DOHH2 (cell line): ENCODE measurements at regions not wholly inside any gene's neighbourhood (a gene's known extent, or its start where the extent isn't known, plus 50 kb on each side); places are given as distances from the start of the nearest gene placed in this dataset.
"Not testable (repeated sequence)": the region's sequence is repeated elsewhere in the genome, so short reads cannot be mapped to it uniquely, and the experiment has no call there.

ENCODE experiments used
- H3F3A ChIP-seq: fragments of 200-600 bp; sonication (generic), shearing (Covaris generic); 2 replicates; pipeline ENCODE4 v1.6.0; 2016; ENCODE audit warnings: antibody characterized with exemption, mild to moderate bottlenecking; ENCODE audit not compliant: control insufficient read depth, insufficient read depth
- H3K27ac ChIP-seq: fragments of 200-600 bp; sonication (generic); 2 replicates; pipeline ENCODE4 v1.5.1; 2014; ENCODE audit warnings: low read depth, mild to moderate bottlenecking, low read length, moderate library complexity
- H3K27me3 ChIP-seq: fragments of 200-600 bp; sonication (generic); 2 replicates; pipeline ENCODE4 v1.6.1; 2014; ENCODE audit warnings: mild to moderate bottlenecking, low read length, mixed read lengths; ENCODE audit not compliant: control insufficient read depth
- H3K36me3 ChIP-seq: fragments of 200-600 bp; sonication (generic); 2 replicates; pipeline ENCODE4 v1.6.1; 2014; ENCODE audit warnings: mild to moderate bottlenecking, low read length, moderate library complexity, mixed read lengths; ENCODE audit not compliant: control insufficient read depth
- H3K4me1 ChIP-seq: fragments of 200-600 bp; sonication (generic); 2 replicates; pipeline ENCODE4 v1.6.1; 2014; ENCODE audit warnings: mild to moderate bottlenecking, low read length, mixed read lengths; ENCODE audit not compliant: control insufficient read depth
- H3K4me2 ChIP-seq: fragments of 200-600 bp; sonication (generic); 2 replicates; pipeline ENCODE4 v1.6.0; 2014; ENCODE audit warnings: mild to moderate bottlenecking, low read length, moderate library complexity
- H3K4me3 ChIP-seq: fragments of 200-600 bp; sonication (generic); 2 replicates; pipeline ENCODE4 v1.5.1; 2014; ENCODE audit warnings: mild to moderate bottlenecking, low read length, mixed read lengths
- H3K79me2 ChIP-seq: fragments of 200-600 bp; sonication (generic); 2 replicates; pipeline ENCODE4 v1.6.1; 2014; ENCODE audit warnings: mild to moderate bottlenecking, low read length, mixed read lengths; ENCODE audit not compliant: control insufficient read depth
- H3K9me2 ChIP-seq: fragments of 200-600 bp; sonication (generic); replicated peaks from 2 replicates; pipeline ENCODE4 v1.6.1; 2014; ENCODE audit warnings: mild to moderate bottlenecking, low read length, mixed read lengths; ENCODE audit not compliant: control insufficient read depth
- H3K9me3 ChIP-seq: fragments of 200-600 bp; sonication (generic); 2 replicates; pipeline ENCODE4 v1.6.1; 2014; ENCODE audit warnings: antibody characterized with exemption, low read length, mixed read lengths; ENCODE audit not compliant: control insufficient read depth, insufficient read depth
- H4K20me1 ChIP-seq: fragments of 200-600 bp; sonication (generic); 2 replicates; pipeline ENCODE4 v1.6.0; 2014; ENCODE audit warnings: low read depth, mild to moderate bottlenecking, antibody characterized with exemption, low read length, moderate library complexity; ENCODE audit not compliant: control insufficient read depth, insufficient read depth
- CTCF ChIP-seq: fragments of 200-600 bp; sonication (generic); IDR thresholded peaks from one replicate; pipeline ENCODE4 v1.5.1; 2014; ENCODE audit warnings: antibody characterized with exemption, mild to moderate bottlenecking, low read depth, low read length; ENCODE audit not compliant: poor library complexity, severe bottlenecking
- EZH2phosphoT487 ChIP-seq: fragments of 200-600 bp; sonication (generic); IDR thresholded peaks from 2 replicates; pipeline ENCODE4 v1.6.1; 2017; ENCODE audit warnings: borderline replicate concordance, mild to moderate bottlenecking, antibody characterized with exemption, low read length, moderate library complexity, mixed read lengths

- Histone ChIP-seq H3K4me2 (no peak overlapping the region), H3K4me1 (no peaks in the 10 kb centered on the region), H3K27ac (no peak overlapping the region), H3F3A (no peaks in the 10 kb centered on the region), H3K79me2 (no peaks in the 10 kb centered on the region), H3K9me3 (no peaks in the 10 kb centered on the region), H4K20me1 (no peaks in the 10 kb centered on the region), H3K36me3 (no peaks in the 10 kb centered on the region), H3K27me3 (no peaks in the 10 kb centered on the region), H3K9me2 (no peaks in the 10 kb centered on the region), H3K4me3 (no peak overlapping the region)
- TF ChIP-seq CTCF (no peak), EZH2phosphoT487 (no peak)
Observed at GRCh38 chr4:187500796-187501195, 494.8 kb upstream of the ZFP42 start.

GRCh38 chr4:187501731-187502130 is 493.8 kb upstream of the ZFP42 start:
- TF ChIP-seq EZH2phosphoT487 (no peak), CTCF (no peak)
- Histone ChIP-seq H3K36me3 (no peaks in the 10 kb centered on the region), H4K20me1 (no peaks in the 10 kb centered on the region), H3K4me2 (no peak overlapping the region), H3K27ac (no peak overlapping the region), H3K9me3 (no peaks in the 10 kb centered on the region), H3K79me2 (no peaks in the 10 kb centered on the region), H3K4me3 (no peak overlapping the region), H3F3A (no peaks in the 10 kb centered on the region), H3K27me3 (no peaks in the 10 kb centered on the region), H3K9me2 (no peaks in the 10 kb centered on the region), H3K4me1 (no peaks in the 10 kb centered on the region)

GRCh38 chr4:187504974-187505797 is 490.4 kb upstream of the ZFP42 start:
- H3K36me3 ChIP-seq: no peaks in the 10 kb centered on the region
- no peak overlapping the region for H3K4me3 ChIP-seq
- no peaks in the 10 kb centered on the region for H4K20me1 ChIP-seq
- H3K27ac ChIP-seq: no peak overlapping the region
- H3K9me2 ChIP-seq: no peaks in the 10 kb centered on the region
- no peak overlapping the region for H3K4me2 ChIP-seq
- no peaks in the 10 kb centered on the region for H3F3A ChIP-seq
- TF ChIP-seq CTCF (no peak), EZH2phosphoT487 (no peak)
- no peaks in the 10 kb centered on the region for H3K4me1 ChIP-seq
- H3K79me2 ChIP-seq: no peaks in the 10 kb centered on the region
- no peaks in the 10 kb centered on the region for H3K9me3 ChIP-seq
- H3K27me3 ChIP-seq: no peaks in the 10 kb centered on the region

- H3K27ac ChIP-seq, H3K4me3 ChIP-seq, H3K4me1 ChIP-seq, H3K9me2 ChIP-seq, H3K79me2 ChIP-seq, H3K27me3 ChIP-seq, H4K20me1 ChIP-seq, H3K4me2 ChIP-seq, H3K9me3 ChIP-seq, H3F3A ChIP-seq, H3K36me3 ChIP-seq: not testable (repeated sequence)
Observed at GRCh38 chr4:187505798-187506141, 489.8 kb upstream of the ZFP42 start.
